Mammary epithelial cell (primary cell): ENCODE measurements at regions not wholly inside any gene's neighbourhood (a gene's known extent, or its start where the extent isn't known, plus 50 kb on each side); places are given as distances from the start of the nearest gene placed in this dataset.

Experiments
- CTCF ChIP-seq, 2 donors: IDR thresholded peaks in 1 of 2; conservative IDR thresholded peaks in 1 of 2; 2 replicates each; pipeline ENCODE4 v1.5.1; 2011 to 2012; ENCODE audit warnings: inconsistent platforms in 2 of 2, low read length in 2 of 2, mild to moderate bottlenecking in 2 of 2, control low read depth in 1 of 2, low read depth in 1 of 2; ENCODE audit not compliant: insufficient read depth in 1 of 2; ENCODE audit errors: extremely low read depth in 1 of 2
- EZH2 ChIP-seq: IDR thresholded peaks from 2 replicates; pipeline ENCODE4 v1.6.1; 2012; ENCODE audit warnings: low read length, inconsistent platforms, borderline replicate concordance

- TF ChIP-seq CTCF (conservative IDR thresholded peaks at IDR 0.05 in 1 of 2, IDR thresholded peaks at IDR 0.05 in 1 of 2; ENCODE audit: extremely low read depth in 1 of 2, insufficient read depth in 1 of 2, low read depth in 1 of 2, low read length in 2 of 2) (no peak), EZH2 (no peak)
Measured at GRCh38 chr4:52248820-52249219, 197.7 kb downstream of the SPATA18 start.
